Tibial nerve (tissue), 3 donors: ENCODE measurements at regions not wholly inside any gene's neighbourhood (a gene's known extent, or its start where the extent isn't known, plus 50 kb on each side); places are given as distances from the start of the nearest gene placed in this dataset.

Experiments
- CTCF ChIP-seq, 5 experiments: fragments of 200-600 bp in 3 of 5; fragments of 450-650 bp in 2 of 5; sonication (generic) in 3 of 5; IDR thresholded peaks; one replicate each; pipeline ENCODE4 v1.5.1; 2016 to 2019; ENCODE audit warnings: antibody characterized with exemption in 5 of 5, mild to moderate bottlenecking in 3 of 5, moderate library complexity in 2 of 5
- POLR2A ChIP-seq, 2 donors: fragments of 450-650 bp; IDR thresholded peaks; one replicate each; pipeline ENCODE4 v1.6.1; 2017; ENCODE audit warnings: antibody characterized with exemption in 2 of 2, mild to moderate bottlenecking in 2 of 2, moderate library complexity in 2 of 2

GRCh38 chr5:165030971-165031370, 1525.6 kb downstream of the MAT2B start:
- no peak for TF ChIP-seq CTCF (IDR thresholded peaks at IDR 0.05)
- TF ChIP-seq POLR2A (IDR thresholded peaks at IDR 0.05), result no peak
